GM21367 (cell line): ENCODE measurements at regions not wholly inside any gene's neighbourhood (a gene's known extent, or its start where the extent isn't known, plus 50 kb on each side); places are given as distances from the start of the nearest gene placed in this dataset.

Experiments used
- ATAC-seq: cut with Tn5 transposase; IDR thresholded peaks from one replicate; pipeline ENCODE4 v1.9.1; 2021; ENCODE audit not compliant: unreplicated experiment

DNA sequence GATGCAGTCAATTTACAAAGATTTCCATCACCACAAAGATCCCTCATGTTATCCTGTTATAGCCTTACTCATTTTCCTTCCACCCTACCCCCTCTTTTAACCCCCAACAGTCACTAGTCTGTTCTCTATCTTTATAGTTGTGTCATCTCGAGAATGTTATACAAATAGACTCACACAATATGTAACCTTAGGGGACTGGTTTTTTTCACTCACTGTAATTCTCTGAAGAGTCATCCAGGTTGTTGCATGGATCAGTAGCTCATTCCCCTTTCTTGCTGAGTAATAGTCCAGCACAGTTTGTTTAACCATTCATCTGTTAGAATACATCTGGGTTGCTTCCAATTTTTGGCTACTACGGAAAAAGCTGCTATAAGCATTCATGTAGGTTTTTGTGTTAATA is 121.1 kb upstream of the PDE1C start:
- no peak for ATAC-seq

DNA sequence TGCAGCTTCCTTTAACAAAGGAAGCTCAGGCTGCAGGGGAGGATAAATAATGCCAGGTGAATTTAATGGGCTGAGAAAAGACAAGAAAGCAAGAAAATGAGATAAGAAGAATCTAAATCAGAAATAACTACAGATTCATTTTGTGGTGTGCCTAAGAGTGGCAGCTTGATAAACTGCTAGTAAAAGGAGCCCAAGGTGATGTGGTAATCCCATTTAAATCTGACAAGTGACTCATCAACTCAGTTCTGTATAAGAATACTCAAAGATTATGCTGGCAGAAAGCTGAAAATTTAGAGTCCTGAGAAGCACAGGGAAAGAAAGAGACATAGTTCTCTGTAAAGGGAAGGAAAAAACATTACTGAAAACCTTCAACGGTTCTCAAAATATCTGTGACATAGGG is 109.4 kb upstream of the PDE1C start:
- ATAC-seq, result no peak

DNA sequence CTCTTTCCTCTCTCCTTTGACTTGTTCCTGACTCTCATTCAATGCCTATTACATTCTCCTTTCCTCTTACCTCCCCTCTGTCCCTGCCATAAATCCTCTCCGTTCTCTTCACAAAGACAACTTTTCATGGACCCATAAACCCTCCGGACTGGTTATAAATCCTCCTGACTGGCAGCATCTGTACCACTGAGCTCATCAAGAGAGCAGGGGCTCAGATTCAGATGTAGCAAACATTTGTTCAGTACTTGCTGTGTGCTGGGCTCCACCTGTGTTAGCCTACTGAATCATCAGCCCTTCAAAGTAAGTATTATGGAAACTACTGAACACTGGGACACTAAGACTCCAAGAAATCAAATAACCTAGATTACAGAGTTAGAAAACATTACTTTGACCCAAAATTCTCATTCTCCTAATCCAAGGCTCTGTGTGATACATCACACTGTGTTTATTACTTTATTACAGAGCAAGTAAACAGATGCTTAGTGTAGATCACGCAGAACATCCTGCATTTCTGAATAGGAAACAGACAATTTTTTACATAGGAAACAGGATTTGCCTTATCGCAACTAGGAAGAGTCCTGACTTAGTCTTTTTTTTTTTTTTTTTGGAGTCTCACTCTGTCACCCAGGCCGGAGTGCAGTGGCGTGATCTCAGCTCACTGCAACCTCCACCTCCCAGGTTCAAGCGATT is 108.6 kb upstream of the PDE1C start:
- no peak for ATAC-seq

DNA sequence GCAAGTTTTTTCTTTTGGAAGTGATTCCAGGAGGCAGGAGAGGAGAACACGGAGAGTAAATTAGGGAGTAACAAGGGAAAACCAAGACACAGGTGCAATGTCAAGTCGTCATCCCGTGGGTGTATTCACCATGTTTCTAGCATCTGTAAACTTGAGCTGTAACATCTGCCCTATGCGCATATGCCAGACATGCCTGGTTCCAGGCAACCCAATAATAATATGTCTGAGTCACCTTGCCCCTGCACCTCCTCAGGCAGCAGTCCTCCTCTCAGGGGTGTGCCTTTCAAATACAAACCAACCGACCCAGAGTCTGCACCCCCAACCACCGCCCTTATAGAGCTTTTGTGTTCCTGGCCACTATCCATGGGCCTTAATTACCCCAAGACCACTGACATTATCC is 107.0 kb upstream of the PDE1C start:
- no peak for ATAC-seq

DNA sequence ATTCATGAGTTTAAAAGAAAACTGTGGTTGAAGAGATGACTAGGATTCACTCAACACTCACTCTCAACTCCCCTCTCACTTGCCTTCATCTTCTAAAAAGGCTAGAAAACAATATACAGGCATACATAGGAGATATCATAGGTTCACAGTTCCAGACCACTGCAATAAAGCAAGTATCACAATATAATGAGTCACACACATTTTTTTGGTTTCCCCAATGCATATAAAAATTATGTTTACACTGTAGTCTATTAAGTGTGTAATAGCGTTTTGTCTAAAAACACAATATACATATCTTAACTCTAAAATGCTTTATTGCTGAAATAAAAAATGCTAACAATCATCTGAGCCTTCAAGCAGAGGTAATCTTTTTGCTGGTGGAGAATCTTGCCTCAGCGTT is 104.9 kb upstream of the PDE1C start:
- ATAC-seq, result no peak

DNA sequence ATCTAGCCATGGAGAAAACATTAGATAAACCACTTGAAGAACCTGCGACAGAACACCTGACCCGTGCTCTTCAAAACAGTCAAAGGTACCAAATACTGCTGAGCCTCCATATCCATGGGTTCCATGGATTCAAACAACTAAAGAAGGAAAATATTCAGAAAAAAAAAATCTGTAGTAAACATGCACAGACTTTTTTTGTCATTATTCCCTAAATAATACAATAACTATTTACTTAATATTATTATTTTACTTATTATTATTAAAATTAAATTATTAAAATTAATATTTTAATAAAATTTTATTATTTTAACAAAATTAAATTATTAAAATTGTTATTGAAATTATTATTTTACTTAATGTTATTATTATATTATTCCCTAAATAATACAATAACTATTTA is 101.0 kb upstream of the PDE1C start:
- no peak for ATAC-seq

DNA sequence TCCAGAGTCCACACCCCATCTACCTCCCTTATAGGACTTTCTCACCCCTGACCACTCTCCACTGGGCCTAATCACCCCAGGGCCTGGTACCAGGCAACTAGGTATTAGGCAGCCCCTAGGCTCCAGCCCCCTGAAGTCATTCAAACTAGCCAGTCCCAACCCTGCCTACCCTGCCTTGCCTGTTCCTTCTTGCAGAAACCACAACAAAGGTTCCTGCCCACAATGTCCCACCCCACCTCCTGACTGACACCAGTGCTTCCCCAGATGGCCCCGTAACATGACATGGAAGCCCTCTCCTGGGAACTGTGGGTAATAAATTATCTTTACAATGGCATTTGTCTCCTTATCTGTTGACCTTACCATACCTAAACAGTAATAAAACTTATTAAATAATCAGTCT is 100.6 kb upstream of the PDE1C start:
- ATAC-seq, result no peak

DNA sequence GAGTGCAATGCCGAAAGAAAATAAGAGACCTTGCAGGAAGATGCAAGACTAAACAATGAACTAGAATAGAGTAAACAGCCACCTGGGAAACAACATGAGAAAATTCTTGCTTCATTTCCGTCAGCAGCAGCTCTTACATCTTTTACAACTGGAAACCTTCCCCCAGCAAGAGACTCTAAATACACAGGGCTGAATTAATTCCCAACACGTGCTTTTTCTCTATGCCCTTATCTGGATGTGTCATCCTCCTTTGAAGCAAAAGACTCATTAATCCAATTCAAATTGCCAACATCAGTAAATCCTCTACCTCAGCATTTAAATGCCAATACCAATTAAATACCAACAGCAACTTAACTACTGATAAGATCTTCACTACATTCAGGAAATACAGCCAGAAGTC is 99.0 kb upstream of the PDE1C start:
- no peak for ATAC-seq

DNA sequence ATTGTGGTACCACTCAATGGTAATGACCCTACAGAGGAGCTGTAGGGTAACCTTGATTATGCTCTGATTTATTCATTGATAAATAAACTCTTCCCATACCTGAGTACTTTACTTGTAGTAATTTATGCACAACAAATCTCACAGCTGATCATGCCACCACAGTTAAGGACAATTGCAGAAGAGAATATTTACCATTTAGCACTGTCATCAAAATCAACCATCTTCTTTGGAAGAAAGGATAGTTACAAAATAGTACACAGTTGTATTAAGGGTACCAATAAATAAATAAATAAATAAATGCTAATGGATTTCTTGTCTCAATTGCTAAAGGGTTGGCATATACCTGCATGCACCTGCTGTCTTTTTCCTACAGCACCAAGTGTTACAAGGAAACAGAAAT is 97.6 kb upstream of the PDE1C start:
- ATAC-seq, result no peak

DNA sequence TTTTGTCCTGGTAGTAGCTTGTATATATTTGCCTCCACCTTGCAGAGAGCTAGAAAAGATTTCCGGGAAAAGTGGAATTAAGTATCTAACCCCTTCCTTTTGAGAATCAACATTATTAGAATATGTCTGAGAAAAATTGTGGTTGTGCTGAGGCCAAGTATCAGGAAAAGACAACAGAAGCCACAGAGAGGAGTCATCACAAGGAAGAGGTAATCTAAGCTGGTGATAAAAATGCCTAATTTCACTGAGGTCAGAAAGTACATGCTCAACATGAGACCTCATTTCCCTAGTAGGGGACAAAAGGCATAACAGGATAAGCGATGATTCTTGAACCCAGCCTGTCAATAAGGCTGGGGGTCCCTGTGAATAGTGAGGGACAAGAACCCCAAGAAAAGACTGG is 97.0 kb upstream of the PDE1C start:
- ATAC-seq, result no peak

DNA sequence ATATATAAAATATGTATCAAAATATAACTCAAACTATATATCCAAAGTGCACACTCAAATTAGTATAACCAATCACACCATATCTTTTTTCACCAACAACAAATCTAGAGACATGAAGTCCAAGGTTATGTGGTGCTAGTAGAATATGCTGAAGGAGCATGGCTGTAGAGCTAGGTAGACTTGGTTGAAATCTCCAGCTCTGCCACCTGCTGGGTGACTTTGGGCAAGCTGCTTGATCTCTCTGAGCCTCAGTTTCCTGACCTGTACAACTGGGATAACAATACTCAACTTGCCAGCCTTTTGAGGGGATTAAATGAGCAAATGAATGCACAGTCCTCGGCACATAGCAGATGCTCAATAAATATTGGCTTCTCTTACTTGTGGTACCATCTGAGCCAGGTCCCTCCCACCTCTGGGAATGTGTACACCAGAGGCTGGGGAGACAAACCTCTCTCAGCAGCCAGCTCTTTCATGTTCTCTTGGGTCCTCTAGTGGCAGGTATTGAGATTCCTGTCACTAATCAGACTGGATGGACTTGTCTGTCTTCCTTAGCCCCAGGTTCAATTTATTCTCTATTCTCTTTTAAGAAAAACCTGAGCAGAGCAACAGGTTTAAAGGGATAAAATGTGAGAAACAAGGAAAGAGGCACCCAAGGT is 94.3 kb upstream of the PDE1C start:
- no peak for ATAC-seq

DNA sequence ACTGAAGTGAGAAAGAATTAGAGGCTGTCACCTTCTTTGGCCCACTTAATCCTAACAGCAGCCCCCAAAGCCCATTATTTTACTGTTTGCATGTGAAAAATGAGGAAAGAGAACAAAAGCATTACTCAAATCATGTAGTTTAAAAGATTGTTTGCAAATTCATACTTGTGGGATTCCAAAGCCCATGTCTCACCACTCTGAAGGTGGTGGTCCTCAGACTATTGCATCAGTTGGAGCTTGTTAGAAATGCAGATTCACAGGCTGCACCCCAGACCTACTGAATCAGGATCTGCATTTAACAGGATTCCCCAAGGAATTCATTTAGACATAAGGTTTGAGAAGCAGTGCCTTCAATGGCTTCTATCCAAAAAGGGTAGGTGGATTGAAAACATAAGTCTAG is 93.7 kb upstream of the PDE1C start:
- ATAC-seq, result no peak

DNA sequence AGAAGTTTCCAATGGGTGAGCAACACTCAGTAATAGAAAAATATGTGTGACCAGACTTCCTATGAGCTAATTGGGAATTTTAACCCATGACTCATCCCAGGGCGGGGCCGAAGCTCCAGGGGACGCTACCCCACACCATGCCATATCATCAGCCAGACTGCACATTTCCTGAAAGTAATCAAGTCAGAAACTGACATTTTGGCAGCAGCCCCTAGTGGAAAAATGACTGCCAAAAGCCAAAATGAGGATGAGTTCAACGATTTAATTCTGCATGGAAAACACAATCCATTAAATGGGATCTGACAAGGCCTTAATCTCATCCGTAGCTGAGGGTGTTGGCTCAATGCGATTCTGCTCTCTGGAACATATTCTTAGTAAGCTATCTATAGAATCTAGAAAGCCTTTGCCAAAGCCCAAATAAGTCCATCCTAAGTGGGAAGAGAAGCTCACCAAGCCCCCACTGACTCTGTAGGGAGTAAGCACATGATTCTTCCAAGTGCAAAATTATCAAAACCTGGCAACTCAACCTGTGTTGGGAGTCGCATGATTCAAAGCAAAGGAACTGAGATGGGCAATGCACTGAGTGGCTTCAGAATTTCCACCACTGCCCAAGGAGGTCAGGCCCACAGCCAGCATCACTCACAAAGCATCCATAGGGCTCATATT is 93.1 kb upstream of the PDE1C start:
- ATAC-seq, result no peak

DNA sequence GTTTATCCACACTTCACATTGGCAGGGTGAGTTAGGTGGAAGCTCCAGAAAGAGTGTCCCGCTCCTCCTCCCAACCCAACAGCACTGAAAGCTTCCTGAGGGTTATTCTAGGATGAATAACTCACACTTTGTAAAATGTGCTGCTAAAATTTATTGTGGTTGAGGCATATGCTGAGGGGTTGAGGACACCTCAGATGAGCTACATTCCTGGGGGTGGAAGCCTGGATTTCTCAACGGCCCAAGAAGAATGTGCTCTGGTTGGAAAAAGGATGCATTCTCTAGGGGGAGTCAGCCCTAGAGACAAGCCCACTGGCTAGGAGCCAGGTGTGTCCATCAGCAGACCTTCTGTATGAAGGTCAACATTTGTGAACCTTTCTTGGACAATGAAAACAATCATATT is 91.5 kb upstream of the PDE1C start:
- ATAC-seq, result no peak

DNA sequence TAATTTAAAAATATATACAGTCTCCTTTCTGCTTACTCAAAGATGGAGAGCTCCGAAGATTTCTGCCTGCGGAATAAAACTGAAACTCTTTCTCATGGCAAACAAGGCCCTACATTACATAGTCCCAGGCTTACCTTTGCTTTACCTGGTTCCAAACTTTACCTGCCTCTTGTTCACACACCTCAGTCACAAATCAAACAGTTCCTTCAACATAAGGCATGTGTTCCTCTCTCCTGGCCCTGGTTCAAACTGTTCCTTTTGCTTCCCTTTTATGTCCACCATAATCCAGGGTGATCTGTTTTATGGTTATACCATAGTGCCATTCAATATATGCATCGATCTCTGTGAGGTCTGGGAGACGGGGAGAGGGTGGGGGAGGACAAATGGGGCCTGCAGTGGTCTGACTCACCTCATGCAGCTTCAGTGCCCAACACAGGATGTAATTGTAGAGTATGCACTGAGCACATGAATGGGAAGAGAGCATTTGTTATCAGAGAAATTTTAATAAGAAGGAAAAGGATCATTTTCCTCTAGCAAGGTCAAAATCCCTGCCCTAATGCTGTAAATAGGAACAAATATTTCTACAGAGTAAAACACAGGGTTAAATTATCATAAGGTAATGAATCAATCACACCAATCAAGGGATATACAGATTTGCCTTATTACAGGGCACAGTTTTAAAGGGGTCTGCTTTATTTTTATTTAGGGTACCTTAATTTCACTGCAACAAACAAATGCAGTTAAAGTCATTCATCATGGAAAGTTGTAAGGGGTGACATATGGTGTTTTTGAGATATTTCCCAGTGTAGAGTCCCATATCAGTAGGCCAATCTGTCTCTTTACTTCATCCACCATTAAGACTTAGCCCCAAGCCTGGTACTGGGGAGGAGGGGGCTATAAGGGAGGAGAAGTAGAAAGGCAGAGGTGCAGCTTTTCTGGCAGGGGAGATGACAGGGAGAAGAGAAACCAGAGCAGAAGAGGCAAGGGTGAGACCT is 88.8 kb upstream of the PDE1C start:
- ATAC-seq, result no peak

DNA sequence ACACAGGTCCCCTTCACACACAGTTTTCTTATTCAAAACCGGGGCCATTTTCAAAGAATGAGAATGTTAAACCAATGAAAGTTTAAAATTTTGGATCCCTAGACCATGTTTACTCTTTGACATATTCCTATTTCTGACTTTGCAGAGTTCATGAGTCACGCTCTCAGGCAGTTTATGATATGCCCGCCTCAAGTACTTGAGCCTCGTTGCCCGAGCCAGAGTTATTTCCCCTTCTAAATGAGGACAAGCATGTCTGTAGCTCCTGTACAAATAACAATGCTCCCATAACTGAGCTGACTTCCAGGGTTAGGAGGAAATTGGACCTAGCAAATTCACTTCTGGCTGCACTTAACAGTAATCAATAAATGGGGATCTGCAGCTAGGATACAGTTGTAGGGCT is 87.9 kb upstream of the PDE1C start:
- ATAC-seq, result no peak

DNA sequence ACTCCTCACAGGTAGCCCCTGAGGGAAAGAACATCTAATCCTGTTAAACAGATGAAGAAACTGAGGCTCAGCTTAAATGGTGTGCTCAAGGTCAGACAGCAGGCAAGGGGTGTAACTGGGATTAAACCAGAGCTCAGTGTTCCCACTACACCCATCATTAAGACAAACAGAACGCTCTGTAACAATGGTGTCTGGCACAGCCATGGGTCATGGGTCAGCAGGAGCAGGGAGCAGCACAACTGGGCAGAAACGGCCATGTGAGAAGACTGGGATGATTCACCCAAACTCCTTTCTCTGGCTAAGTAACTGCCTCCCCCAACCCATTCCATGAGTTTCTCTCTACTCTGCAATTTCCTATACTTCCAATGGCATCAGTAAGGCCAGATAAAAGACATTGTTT is 85.5 kb upstream of the PDE1C start:
- no peak for ATAC-seq

DNA sequence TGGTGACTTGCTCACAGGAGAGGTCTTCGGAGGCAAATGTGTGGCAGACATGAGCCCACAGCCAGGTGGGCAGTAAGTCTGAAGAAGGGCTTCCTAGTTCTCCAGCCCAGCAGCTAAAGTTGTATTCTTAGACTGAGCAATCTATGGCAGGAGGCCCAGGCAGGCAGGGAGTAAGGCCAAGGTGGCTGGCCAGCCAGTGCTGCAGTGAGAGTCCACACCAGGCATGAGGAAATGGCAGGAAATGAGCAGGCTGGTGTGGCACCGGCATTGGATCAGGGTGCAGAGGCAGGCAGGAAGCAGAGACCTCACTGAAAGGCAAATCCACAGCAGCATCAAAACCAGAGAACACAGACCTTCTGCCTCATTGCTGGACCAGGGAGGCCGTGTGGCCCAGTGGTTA is 84.6 kb upstream of the PDE1C start:
- ATAC-seq, result no peak

DNA sequence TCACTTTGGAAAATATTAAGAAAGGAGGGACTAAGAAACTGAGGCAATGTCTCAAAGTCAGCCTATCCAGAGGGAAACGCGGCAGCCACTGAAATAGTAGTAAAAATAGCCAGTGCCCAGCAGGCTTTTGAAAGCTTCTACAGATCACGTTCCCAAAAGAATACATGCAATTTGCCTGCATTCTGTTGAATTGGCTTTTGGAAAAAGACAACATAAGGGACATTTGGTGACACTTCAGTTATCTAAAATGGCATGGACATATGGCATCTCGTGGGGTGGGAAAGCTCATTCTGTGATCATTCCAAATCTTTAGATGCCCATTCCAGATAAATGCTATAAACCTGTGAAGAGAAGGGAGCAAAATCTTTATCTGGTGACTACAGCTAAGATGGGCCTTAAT is 82.8 kb upstream of the PDE1C start:
- no peak for ATAC-seq

DNA sequence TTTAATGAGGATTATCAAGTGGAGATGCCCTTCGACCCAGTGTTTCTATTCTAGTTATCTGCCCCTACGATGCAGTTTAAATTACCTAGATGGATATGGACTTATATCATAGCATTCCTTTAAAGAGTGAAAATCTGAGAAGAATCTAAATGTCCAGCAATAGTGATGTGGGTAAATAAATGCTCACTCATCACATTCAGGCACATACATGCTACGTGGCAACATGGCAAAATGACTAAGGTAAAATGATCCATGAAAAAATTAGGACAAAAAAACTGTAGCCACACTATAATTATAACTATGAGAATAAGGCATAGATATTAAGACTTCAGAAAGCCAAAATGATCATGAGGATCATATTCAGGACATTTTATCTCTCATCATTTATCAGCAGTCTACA is 82.4 kb upstream of the PDE1C start:
- ATAC-seq, result no peak

DNA sequence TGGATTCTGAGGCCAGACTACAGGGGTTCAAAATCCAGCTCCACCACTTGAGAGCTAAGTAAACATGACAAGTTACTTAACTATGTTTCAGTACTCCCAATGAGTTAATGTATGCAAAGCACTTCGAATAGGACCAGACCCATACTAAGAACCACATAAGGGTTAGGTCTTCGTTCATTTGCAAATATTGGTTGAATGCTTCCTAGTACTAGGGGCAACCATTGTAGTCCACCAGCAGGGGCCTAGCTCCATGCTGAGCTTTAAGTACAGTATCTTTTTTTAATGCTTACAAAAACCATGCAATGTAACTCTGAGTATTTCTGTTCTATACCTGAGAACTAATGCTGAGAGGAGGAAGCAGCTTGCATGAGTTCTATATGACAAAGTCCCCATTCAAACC is 80.4 kb upstream of the PDE1C start:
- ATAC-seq, result no peak
